ENCODE measurements at regions not wholly inside any gene's neighbourhood (a gene's known extent, or its start where the extent isn't known, plus 50 kb on each side); places are given as distances from the start of the nearest gene placed in this dataset.

GRCh38 chrX:40340116-40340515 lies 240.7 kb upstream of the ATP6AP2 start:
- intact Hi-C loops (cut with DNase I; ENCODE audit: low total_unique reads), result no loop called here
- DNase-seq (ENCODE audit: low spot score in 2 of 2), result no peak
- H3K4me3 ChIP-seq (ENCODE audit: low read depth, poor library complexity, severe bottlenecking), result no peak overlapping the region
- TF ChIP-seq CTCF (IDR thresholded peaks at IDR 0.05), result no peak
- TF ChIP-seq POLR2A (IDR thresholded peaks at IDR 0.05), result no peak
- WGBS, 2 donors, result 54 to 81% methylated on average over 1 of the region's 1 CpG

- DNase-seq (ENCODE audit: low spot score in 2 of 2), result no peak
- intact Hi-C loops (cut with DNase I; ENCODE audit: low total_unique reads), result no loop called here
- WGBS, 2 donors, result 71 to 83% methylated on average over 3 of the region's 3 CpGs
- TF ChIP-seq CTCF (IDR thresholded peaks at IDR 0.05) (no peak), POLR2A (IDR thresholded peaks at IDR 0.05) (no peak)
- H3K4me3 ChIP-seq (ENCODE audit: low read depth, poor library complexity, severe bottlenecking), result no peak overlapping the region
These were observed 235.6 kb upstream of the BCOR start for GRCh38 chrX:40333344-40333743.

GRCh38 chrX:40331762-40332161 lies 234.0 kb upstream of the BCOR start:
- TF ChIP-seq POLR2A (IDR thresholded peaks at IDR 0.05) (no peak), CTCF (IDR thresholded peaks at IDR 0.05) (no peak)
- H3K4me3 ChIP-seq (ENCODE audit: low read depth, poor library complexity, severe bottlenecking), result no peak overlapping the region
- WGBS, 2 donors, result 73 to 80% methylated on average over 5 of the region's 5 CpGs
- DNase-seq (ENCODE audit: low spot score in 2 of 2), result no peak
- intact Hi-C loops (cut with DNase I; ENCODE audit: low total_unique reads), result no loop called here

GRCh38 chrX:40331353-40331752 lies 233.6 kb upstream of the BCOR start:
- WGBS, 2 donors, result 83 to 88% methylated on average over 5 of the region's 5 CpGs
- intact Hi-C loops (cut with DNase I; ENCODE audit: low total_unique reads), result no loop called here

GRCh38 chrX:40329616-40330015 lies 231.9 kb upstream of the BCOR start:
- WGBS, 2 donors, result 71 to 84% methylated on average over 2 of the region's 2 CpGs
- intact Hi-C loops (cut with DNase I; ENCODE audit: low total_unique reads), result no loop called here
- no peak for DNase-seq (ENCODE audit: low spot score in 2 of 2)

More at GRCh38 chrX:40331353-40331752, 233.6 kb upstream of the BCOR start:
- no peak for DNase-seq (ENCODE audit: low spot score in 2 of 2)
- H3K4me3 ChIP-seq (ENCODE audit: low read depth, poor library complexity, severe bottlenecking), result no peak overlapping the region
- TF ChIP-seq POLR2A (IDR thresholded peaks at IDR 0.05) (no peak), CTCF (IDR thresholded peaks at IDR 0.05) (no peak)

More at GRCh38 chrX:40329616-40330015, 231.9 kb upstream of the BCOR start:
- TF ChIP-seq CTCF (IDR thresholded peaks at IDR 0.05) (no peak), POLR2A (IDR thresholded peaks at IDR 0.05) (no peak)
- H3K4me3 ChIP-seq (ENCODE audit: low read depth, poor library complexity, severe bottlenecking), result no peak overlapping the region
